ENCODE measurements at regions not wholly inside any gene's neighbourhood (a gene's known extent, or its start where the extent isn't known, plus 50 kb on each side); places are given as distances from the start of the nearest gene placed in this dataset.

DNA sequence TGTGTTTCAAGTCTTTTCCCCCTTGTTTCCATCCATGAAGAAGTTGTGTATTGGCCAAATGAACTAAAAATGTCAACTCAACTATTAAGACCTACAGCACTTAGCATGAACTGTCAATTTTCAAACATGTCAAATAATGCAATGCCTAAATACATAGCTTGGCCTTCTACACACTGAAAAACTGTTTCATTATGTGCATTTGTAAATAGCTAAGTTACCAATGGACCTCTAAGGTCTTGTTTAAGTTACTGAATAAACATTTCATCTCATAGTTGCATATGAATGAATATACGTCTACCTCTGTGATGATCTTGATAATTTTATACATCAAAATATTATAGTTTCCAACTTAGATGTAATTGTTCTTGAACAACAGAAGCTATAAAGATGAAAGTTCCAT, 744.5 kb downstream of the EFNB2 start:
- no peak for ATAC-seq

DNA sequence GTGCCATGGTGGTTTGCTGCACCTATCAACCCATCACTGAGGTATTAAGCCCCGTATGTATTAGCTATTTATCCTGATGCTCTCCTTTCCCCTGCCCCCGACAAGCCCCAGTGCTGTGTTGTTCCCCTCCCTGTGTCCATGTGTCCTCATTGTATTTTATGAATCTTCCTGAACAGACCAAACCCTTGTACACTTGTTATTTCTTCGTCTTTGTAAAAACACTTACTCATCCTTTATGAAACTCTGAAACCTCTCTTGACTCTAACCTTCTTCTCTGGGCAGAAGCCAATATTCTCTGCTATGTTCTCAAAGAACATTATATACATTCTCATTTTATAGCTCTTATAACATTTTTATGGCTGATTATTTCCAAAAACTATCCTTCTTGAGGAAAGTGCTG, 746.9 kb downstream of the EFNB2 start:
- intact Hi-C loops (cut with DNase I): no loop called here
- 64 to 84% methylated on average over 3 of the region's 3 CpGs for WGBS, 2 donors
- no peaks in the 10 kb centered on the region for H3K4me1 ChIP-seq
- H3K4me3 ChIP-seq: no peak overlapping the region
- H3K36me3 ChIP-seq (replicated peaks in 1 of 2; ENCODE audit: insufficient read depth in 1 of 2, low read depth in 2 of 2): no peaks in the 10 kb centered on the region
- ATAC-seq: no peak
- no peak for DNase-seq
- no peak for TF ChIP-seq POLR2A (IDR thresholded peaks at IDR 0.05)
- TF ChIP-seq, protein P1, sequence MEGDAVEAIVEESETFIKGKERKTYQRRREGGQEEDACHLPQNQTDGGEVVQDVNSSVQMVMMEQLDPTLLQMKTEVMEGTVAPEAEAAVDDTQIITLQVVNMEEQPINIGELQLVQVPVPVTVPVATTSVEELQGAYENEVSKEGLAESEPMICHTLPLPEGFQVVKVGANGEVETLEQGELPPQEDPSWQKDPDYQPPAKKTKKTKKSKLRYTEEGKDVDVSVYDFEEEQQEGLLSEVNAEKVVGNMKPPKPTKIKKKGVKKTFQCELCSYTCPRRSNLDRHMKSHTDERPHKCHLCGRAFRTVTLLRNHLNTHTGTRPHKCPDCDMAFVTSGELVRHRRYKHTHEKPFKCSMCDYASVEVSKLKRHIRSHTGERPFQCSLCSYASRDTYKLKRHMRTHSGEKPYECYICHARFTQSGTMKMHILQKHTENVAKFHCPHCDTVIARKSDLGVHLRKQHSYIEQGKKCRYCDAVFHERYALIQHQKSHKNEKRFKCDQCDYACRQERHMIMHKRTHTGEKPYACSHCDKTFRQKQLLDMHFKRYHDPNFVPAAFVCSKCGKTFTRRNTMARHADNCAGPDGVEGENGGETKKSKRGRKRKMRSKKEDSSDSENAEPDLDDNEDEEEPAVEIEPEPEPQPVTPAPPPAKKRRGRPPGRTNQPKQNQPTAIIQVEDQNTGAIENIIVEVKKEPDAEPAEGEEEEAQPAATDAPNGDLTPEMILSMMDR (IDR thresholded peaks at IDR 0.05): no peak
- H3K9me3 ChIP-seq: no peaks in the 10 kb centered on the region
- no peaks in the 10 kb centered on the region for H3K27me3 ChIP-seq
- no peak overlapping the region for H3K27ac ChIP-seq

More for the DNA sequence above, 744.5 kb downstream of the EFNB2 start:
- no peak for TF ChIP-seq POLR2A (IDR thresholded peaks at IDR 0.05)
- TF ChIP-seq, protein P1 (IDR thresholded peaks at IDR 0.05): no peak
- H3K36me3 ChIP-seq (replicated peaks in 1 of 2; ENCODE audit: insufficient read depth in 1 of 2, low read depth in 2 of 2): no peaks in the 10 kb centered on the region
- intact Hi-C loops (cut with DNase I): no loop called here
- WGBS, 2 donors: 86 to 87% methylated on average over 1 of the region's 1 CpG
- no peak for DNase-seq
- H3K27me3 ChIP-seq: no peaks in the 10 kb centered on the region
- H3K4me1 ChIP-seq: no peaks in the 10 kb centered on the region
- no peak overlapping the region for H3K27ac ChIP-seq
- H3K4me3 ChIP-seq: no peak overlapping the region
- no peaks in the 10 kb centered on the region for H3K9me3 ChIP-seq

DNA sequence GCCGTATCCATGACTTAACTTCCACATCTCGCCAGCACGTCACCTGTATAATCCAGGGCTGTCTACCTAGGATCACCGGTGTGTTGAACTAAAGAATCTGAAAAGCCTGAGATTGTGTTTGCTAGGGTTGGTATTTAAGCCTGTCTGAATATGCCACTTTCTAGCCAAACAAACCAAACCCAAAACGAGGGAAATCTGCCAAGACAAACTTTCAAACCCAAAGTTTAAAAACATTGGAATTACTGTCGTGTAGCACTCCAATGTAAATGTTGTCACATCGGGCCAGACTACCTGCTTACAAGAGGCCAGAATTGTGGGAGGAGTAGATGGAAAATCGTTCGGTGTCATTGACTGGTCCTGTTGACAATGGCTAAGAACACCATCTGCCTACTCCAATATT, 747.8 kb downstream of the EFNB2 start:
- 53 to 55% methylated on average over 9 of the region's 9 CpGs for WGBS, 2 donors
- H3K4me1 ChIP-seq: no peaks in the 10 kb centered on the region

DNA sequence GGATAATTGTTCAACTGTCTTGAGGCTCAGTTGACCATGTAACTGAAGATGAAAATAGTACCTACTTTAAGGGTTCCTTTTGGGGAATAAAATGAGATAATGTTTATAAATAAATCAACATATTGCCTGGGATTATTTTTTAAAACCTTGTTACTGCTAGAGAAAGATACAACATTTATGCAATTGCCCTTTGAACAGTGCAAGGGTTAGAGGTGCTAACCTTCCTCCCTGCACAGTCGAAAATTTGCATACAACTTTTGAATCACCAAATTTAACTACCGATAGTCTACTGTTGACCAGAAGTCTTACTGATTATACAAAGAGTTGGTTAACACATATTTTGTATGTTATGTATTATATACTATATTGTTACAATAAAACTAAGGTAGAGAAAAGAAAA, 750.0 kb downstream of the EFNB2 start:
- WGBS, 2 donors: 64% methylated on average over 2 of the region's 2 CpGs
- Histone ChIP-seq H3K27me3 (no peaks in the 10 kb centered on the region), H3K4me1 (no peaks in the 10 kb centered on the region), H3K4me3 (no peak overlapping the region), H3K9me3 (no peaks in the 10 kb centered on the region), H3K27ac (no peak overlapping the region), H3K36me3 (replicated peaks in 1 of 2; ENCODE audit: insufficient read depth in 1 of 2, low read depth in 2 of 2) (no peaks in the 10 kb centered on the region)
- intact Hi-C loops (cut with DNase I): no loop called here
- DNase-seq (no peak), ATAC-seq (no peak)
- TF ChIP-seq, protein P1 (IDR thresholded peaks at IDR 0.05): no peak
- no peak for TF ChIP-seq POLR2A (IDR thresholded peaks at IDR 0.05)

More for the DNA sequence above, 747.8 kb downstream of the EFNB2 start:
- Histone ChIP-seq H3K27ac (no peak overlapping the region), H3K9me3 (no peaks in the 10 kb centered on the region), H3K36me3 (replicated peaks in 1 of 2; ENCODE audit: insufficient read depth in 1 of 2, low read depth in 2 of 2) (no peaks in the 10 kb centered on the region), H3K27me3 (no peaks in the 10 kb centered on the region), H3K4me3 (no peak overlapping the region)
- ATAC-seq (no peak), DNase-seq (no peak)
- no peak for TF ChIP-seq POLR2A (IDR thresholded peaks at IDR 0.05)
- TF ChIP-seq, protein P1 (IDR thresholded peaks at IDR 0.05): no peak
- intact Hi-C loops (cut with DNase I): no loop called here

DNA sequence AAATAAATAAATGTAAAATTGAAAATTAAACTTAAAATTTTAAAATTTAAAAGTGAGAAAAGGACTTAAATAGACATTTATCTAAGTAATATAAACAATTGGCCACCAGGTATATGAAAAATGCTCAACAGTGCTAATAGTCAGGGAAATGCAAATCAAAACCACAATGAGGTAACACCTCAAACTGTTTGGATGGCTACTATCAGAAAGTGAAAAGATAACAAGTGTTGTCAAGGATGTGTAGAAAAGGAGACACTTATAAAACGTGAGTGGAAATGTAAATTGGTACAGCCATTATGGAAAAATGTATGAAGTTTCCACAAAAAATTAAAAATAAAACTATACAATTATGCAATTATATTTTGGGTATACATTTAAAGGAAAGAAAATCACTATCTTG, 752.2 kb downstream of the EFNB2 start:
- DNase-seq (no peak), ATAC-seq (no peak)
- Histone ChIP-seq H3K4me3 (no peak overlapping the region), H3K9me3 (no peaks in the 10 kb centered on the region), H3K36me3 (replicated peaks in 1 of 2; ENCODE audit: insufficient read depth in 1 of 2, low read depth in 2 of 2) (no peaks in the 10 kb centered on the region), H3K27me3 (no peaks in the 10 kb centered on the region), H3K27ac (no peak overlapping the region), H3K4me1 (no peaks in the 10 kb centered on the region)
- TF ChIP-seq, protein P1 (IDR thresholded peaks at IDR 0.05): no peak
- no peak for TF ChIP-seq POLR2A (IDR thresholded peaks at IDR 0.05)
- intact Hi-C loops (cut with DNase I): no loop called here
- 34 to 41% methylated on average over 1 of the region's 1 CpG for WGBS, 2 donors
